ENCODE measurements at regions not wholly inside any gene's neighbourhood (a gene's known extent, or its start where the extent isn't known, plus 50 kb on each side); places are given as distances from the start of the nearest gene placed in this dataset.

DNA sequence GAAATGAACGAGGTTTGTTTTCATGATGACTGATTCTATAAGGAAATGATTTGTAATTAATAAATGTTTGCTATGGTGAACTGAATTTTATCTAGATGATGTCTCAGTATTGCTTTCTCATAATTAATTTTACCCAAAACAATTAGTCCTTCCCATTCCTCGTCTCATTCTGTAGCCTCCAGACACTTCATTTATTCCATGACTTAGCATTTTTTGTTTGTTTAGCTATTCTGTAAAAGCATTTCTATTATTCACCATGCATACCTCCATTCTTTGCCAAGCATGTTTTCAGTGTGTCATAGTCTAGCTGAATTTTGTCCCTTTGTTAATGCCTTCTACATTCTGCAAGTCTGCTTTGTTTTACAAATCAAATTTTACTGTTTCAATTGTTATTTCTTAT lies 137.4 kb upstream of the RPL10L start:
- intact Hi-C loops (cut with micrococcal nuclease): no loop called here
- H3K27ac Mint-ChIP-seq (ENCODE audit: low read depth, unreplicated experiment): no peak overlapping the region
- H3K9me3 Mint-ChIP-seq (ENCODE audit: unreplicated experiment): peaks cover 2% of the 10 kb centered on the region

DNA sequence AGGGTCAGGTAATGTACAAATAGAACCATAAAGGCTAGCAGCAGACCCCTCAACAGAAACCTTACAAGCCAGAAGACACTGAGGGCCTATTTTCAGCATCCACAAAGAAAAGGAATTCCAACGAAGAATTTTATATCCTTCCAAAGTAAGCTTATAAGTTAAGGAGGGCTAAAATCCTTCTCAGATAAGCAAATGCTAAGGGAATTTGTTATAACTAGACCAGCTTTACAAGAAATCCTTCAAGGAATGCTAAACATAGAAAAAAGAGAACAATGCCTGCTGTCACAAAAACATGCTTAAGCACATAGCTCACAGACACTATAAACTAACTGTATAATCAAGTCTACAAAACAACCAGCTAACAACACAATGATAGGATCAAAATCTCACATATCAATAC lies 130.7 kb upstream of the RPL10L start:
- CTCF ChIA-PET: interaction anchor here (0.6 kb wide), 1 partner anchor 490 kb away, joined by 3 read pairs; no protein-coding TSS in a partner anchor
- H3K4me3 Mint-ChIP-seq (ENCODE audit: unreplicated experiment): no peak overlapping the region
- H3K27ac Mint-ChIP-seq (ENCODE audit: low read depth, unreplicated experiment): no peak overlapping the region
- peaks cover 10% of the 10 kb centered on the region for H3K27me3 Mint-ChIP-seq (ENCODE audit: insufficient read depth, unreplicated experiment)
- no peaks in the 10 kb centered on the region for H3K4me1 Mint-ChIP-seq (ENCODE audit: insufficient read depth, unreplicated experiment)
- H3K36me3 Mint-ChIP-seq (ENCODE audit: insufficient read depth, unreplicated experiment): peaks cover 6% of the 10 kb centered on the region
- H3K9me3 Mint-ChIP-seq (ENCODE audit: unreplicated experiment): no peaks in the 10 kb centered on the region
- BruUV-seq (replicated peaks): no TSS peak
- intact Hi-C loops (cut with micrococcal nuclease): no loop called here
- no peak for DNase-seq (ENCODE audit: unreplicated experiment)
- POLR2A ChIA-PET: no interaction called here
- TF ChIP-seq, protein P1, sequence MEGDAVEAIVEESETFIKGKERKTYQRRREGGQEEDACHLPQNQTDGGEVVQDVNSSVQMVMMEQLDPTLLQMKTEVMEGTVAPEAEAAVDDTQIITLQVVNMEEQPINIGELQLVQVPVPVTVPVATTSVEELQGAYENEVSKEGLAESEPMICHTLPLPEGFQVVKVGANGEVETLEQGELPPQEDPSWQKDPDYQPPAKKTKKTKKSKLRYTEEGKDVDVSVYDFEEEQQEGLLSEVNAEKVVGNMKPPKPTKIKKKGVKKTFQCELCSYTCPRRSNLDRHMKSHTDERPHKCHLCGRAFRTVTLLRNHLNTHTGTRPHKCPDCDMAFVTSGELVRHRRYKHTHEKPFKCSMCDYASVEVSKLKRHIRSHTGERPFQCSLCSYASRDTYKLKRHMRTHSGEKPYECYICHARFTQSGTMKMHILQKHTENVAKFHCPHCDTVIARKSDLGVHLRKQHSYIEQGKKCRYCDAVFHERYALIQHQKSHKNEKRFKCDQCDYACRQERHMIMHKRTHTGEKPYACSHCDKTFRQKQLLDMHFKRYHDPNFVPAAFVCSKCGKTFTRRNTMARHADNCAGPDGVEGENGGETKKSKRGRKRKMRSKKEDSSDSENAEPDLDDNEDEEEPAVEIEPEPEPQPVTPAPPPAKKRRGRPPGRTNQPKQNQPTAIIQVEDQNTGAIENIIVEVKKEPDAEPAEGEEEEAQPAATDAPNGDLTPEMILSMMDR (IDR thresholded peaks at IDR 0.05; ENCODE audit: unreplicated experiment): no peak

More for the DNA sequence above, 137.4 kb upstream of the RPL10L start:
- POLR2A ChIA-PET: no interaction called here
- H3K4me1 Mint-ChIP-seq (ENCODE audit: insufficient read depth, unreplicated experiment): no peaks in the 10 kb centered on the region
- CTCF ChIA-PET: no interaction called here
- peaks cover 23% of the 10 kb centered on the region for H3K27me3 Mint-ChIP-seq (ENCODE audit: insufficient read depth, unreplicated experiment)
- BruUV-seq (replicated peaks): no TSS peak
- H3K4me3 Mint-ChIP-seq (ENCODE audit: unreplicated experiment): no peak overlapping the region
- H3K36me3 Mint-ChIP-seq (ENCODE audit: insufficient read depth, unreplicated experiment): no peaks in the 10 kb centered on the region
- TF ChIP-seq, protein P1 (IDR thresholded peaks at IDR 0.05; ENCODE audit: unreplicated experiment): no peak
- no peak for DNase-seq (ENCODE audit: unreplicated experiment)

DNA sequence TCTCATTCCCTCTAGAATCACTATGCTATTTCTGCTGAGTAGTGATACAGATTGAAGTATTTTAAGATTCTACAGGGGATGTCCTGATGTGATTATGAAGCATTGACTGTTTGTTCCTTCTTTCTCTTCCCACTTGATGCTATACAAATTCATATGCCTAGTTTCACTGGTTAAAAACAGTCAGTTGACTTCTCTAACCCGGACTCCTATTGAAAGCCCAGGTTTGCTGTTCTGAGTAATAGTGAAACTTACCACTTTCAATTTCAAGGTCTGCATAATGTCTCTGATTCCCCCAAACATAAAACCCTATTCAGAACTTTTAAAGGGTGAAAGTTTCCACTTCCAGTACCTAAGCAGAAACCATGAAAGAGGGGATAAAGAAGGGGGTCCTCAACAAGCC lies 117.7 kb upstream of the RPL10L start:
- H3K36me3 Mint-ChIP-seq (ENCODE audit: insufficient read depth, unreplicated experiment): no peaks in the 10 kb centered on the region
- no peak for DNase-seq (ENCODE audit: unreplicated experiment)
- H3K27ac Mint-ChIP-seq (ENCODE audit: low read depth, unreplicated experiment): no peak overlapping the region
- peaks cover 41% of the 10 kb centered on the region for H3K27me3 Mint-ChIP-seq (ENCODE audit: insufficient read depth, unreplicated experiment)
- no peaks in the 10 kb centered on the region for H3K9me3 Mint-ChIP-seq (ENCODE audit: unreplicated experiment)
- H3K4me3 Mint-ChIP-seq (ENCODE audit: unreplicated experiment): no peak overlapping the region
- no peaks in the 10 kb centered on the region for H3K4me1 Mint-ChIP-seq (ENCODE audit: insufficient read depth, unreplicated experiment)
- no TSS peak for BruUV-seq (replicated peaks)
- TF ChIP-seq, protein P1 (IDR thresholded peaks at IDR 0.05; ENCODE audit: unreplicated experiment): no peak
- intact Hi-C loops (cut with micrococcal nuclease): no loop called here
- ChIA-PET CTCF (interaction anchor here (1.1 kb wide), 1 partner anchor 20 kb away, joined by 3 read pairs; no protein-coding TSS in a partner anchor), POLR2A (no interaction called here)

DNA sequence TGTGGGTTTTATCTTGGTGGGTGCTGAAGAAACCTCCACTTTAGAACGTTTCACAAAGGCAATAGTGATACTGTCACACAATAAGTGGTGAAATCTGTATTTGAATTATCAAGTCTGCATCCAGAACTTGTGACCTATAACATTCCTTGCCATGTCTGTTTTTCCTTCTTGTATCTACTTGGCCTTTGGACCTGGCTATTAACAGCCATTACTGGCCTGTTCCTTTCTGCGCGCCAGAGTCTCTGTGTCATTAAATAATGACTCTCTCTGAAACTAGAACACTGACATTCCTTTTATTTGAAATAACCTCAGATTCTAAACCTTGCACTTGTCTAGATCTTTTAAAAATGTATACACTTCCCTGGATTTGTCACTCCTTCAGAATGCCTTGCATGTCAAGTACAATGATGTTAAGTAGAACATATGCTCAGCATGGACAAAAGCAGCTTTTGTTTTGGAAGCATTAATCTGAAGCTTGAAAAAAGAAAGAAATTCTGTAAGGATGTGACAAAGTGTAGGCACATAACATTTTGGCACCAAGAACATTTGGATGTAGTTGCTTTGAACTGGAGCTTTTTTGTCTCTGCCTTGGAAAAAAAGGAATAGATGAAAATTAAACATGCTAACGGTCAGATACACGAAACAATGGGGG lies 95.5 kb upstream of the RPL10L start:
- TF ChIP-seq, protein P1 (IDR thresholded peaks at IDR 0.05; ENCODE audit: unreplicated experiment): no peak
- ChIA-PET CTCF (interaction anchor here (0.6 kb wide), 1 partner anchor 26 kb away, joined by 3 read pairs; no protein-coding TSS in a partner anchor), POLR2A (no interaction called here)
- H3K36me3 Mint-ChIP-seq (ENCODE audit: insufficient read depth, unreplicated experiment): no peaks in the 10 kb centered on the region
- no TSS peak for BruUV-seq (replicated peaks)
- H3K9me3 Mint-ChIP-seq (ENCODE audit: unreplicated experiment): no peaks in the 10 kb centered on the region
- intact Hi-C loops (cut with micrococcal nuclease): no loop called here
- DNase-seq (ENCODE audit: unreplicated experiment): no peak
- peaks cover 53% of the 10 kb centered on the region for H3K27me3 Mint-ChIP-seq (ENCODE audit: insufficient read depth, unreplicated experiment)
- no peaks in the 10 kb centered on the region for H3K4me1 Mint-ChIP-seq (ENCODE audit: insufficient read depth, unreplicated experiment)
- no peak overlapping the region for H3K27ac Mint-ChIP-seq (ENCODE audit: low read depth, unreplicated experiment)
- H3K4me3 Mint-ChIP-seq (ENCODE audit: unreplicated experiment): no peak overlapping the region
